HEK293 (cell line): ENCODE measurements at regions not wholly inside any gene's neighbourhood (a gene's known extent, or its start where the extent isn't known, plus 50 kb on each side); places are given as distances from the start of the nearest gene placed in this dataset.

Experiments used
- CTCF ChIA-PET: fragments of 350-600 bp; formaldehyde crosslinking; extraction: SDS; loops from one replicate; lab custom pipeline; 2021; ENCODE audit warnings: antibody characterized with exemption; lab: Yijun Ruan, JAX
- POLR2A ChIA-PET: fragments of 300-600 bp; formaldehyde crosslinking; extraction: SDS; loops from one replicate; lab custom pipeline; 2020; ENCODE audit warnings: antibody characterized with exemption, inconsistent platforms; lab: Yijun Ruan, JAX
- H3K27ac ChIP-seq: fragments of 200-500 bp; sonication (Bioruptor generic); 2 replicates; pipeline ENCODE4 v1.5.1; 2014; ENCODE audit warnings: low read depth, low read length, control low read depth, inconsistent platforms; ENCODE audit errors: extremely low read depth
- H3K36me3 ChIP-seq, 2 experiments: fragments of 200-500 bp in 1 of 2; sonication (Bioruptor generic) in 1 of 2; 1 replicate in 1 of 2; 2 replicates in 1 of 2; pipeline ENCODE4 v1.5.1; 2014 to 2017; ENCODE audit warnings: inconsistent platforms in 2 of 2, low read length in 2 of 2; ENCODE audit not compliant: control insufficient read depth in 2 of 2, insufficient read depth in 1 of 2
- H3K4me1 ChIP-seq: fragments of 200-500 bp; sonication (Bioruptor generic); 2 replicates; pipeline ENCODE4 v1.5.1; 2014; ENCODE audit warnings: mild to moderate bottlenecking, low read length, inconsistent platforms; ENCODE audit not compliant: control insufficient read depth, insufficient read depth
- H3K4me3 ChIP-seq: 2 replicates; pipeline ENCODE4 v1.5.1; 2011; ENCODE audit warnings: low read depth, mild to moderate bottlenecking, control low read depth, low read length, moderate library complexity
- H3K9me3 ChIP-seq: fragments of 200-500 bp; sonication (Bioruptor generic); 2 replicates; pipeline ENCODE4 v1.5.1; 2014; ENCODE audit warnings: low read depth, low read length, inconsistent platforms; ENCODE audit not compliant: control insufficient read depth, insufficient read depth
- BCL11B ChIP-seq: fragments of 450-650 bp; formaldehyde crosslinking; IDR thresholded peaks from 2 replicates; pipeline ENCODE4 v1.5.1; 2016; ENCODE audit warnings: low read depth, missing biosample characterization, missing genetic modification characterization
- GLI2 ChIP-seq: fragments of 450-650 bp; formaldehyde crosslinking; IDR thresholded peaks from 2 replicates; pipeline ENCODE4; 2017; ENCODE audit warnings: missing biosample characterization, missing genetic modification characterization, low read depth, borderline replicate concordance
- GLI4 ChIP-seq: fragments of 450-650 bp; formaldehyde crosslinking; IDR thresholded peaks from 2 replicates; pipeline ENCODE4 v1.5.1; 2016; ENCODE audit warnings: missing biosample characterization, missing genetic modification characterization
- GLIS2 ChIP-seq: fragments of 450-650 bp; formaldehyde crosslinking; IDR thresholded peaks from 2 replicates; pipeline ENCODE4 v1.5.1; 2016; ENCODE audit warnings: missing biosample characterization, missing genetic modification characterization
- PRDM4 ChIP-seq: fragments of 450-650 bp; formaldehyde crosslinking; IDR thresholded peaks from 2 replicates; pipeline ENCODE4 v1.5.1; 2017; ENCODE audit warnings: missing biosample characterization, missing genetic modification characterization
- SCRT2 ChIP-seq: fragments of 450-650 bp; formaldehyde crosslinking; IDR thresholded peaks from 2 replicates; pipeline ENCODE4 v1.5.1; 2016; ENCODE audit warnings: missing biosample characterization, missing genetic modification characterization
- YY2 ChIP-seq: fragments of 450-650 bp; formaldehyde crosslinking; IDR thresholded peaks from 2 replicates; pipeline ENCODE4 v1.5.1; 2016; ENCODE audit warnings: missing biosample characterization, missing genetic modification characterization
- ZNF175 ChIP-seq: fragments of 450-650 bp; formaldehyde crosslinking; IDR thresholded peaks from 2 replicates; pipeline ENCODE4 v1.5.1; 2016; ENCODE audit warnings: missing biosample characterization, missing genetic modification characterization
- ZNF19 ChIP-seq: fragments of 450-650 bp; formaldehyde crosslinking; IDR thresholded peaks from 2 replicates; pipeline ENCODE4; 2016; ENCODE audit warnings: missing biosample characterization, missing genetic modification characterization, low read depth
- ZNF202 ChIP-seq: fragments of 450-650 bp; formaldehyde crosslinking; IDR thresholded peaks from 2 replicates; pipeline ENCODE4 v1.5.1; 2016; ENCODE audit warnings: missing biosample characterization, missing genetic modification characterization, borderline replicate concordance
- ZNF521 ChIP-seq: fragments of 450-650 bp; formaldehyde crosslinking; IDR thresholded peaks from 2 replicates; pipeline ENCODE4 v1.5.1; 2017; ENCODE audit warnings: missing biosample characterization, mild to moderate bottlenecking, missing genetic modification characterization
- ZSCAN23 ChIP-seq: fragments of 450-650 bp; formaldehyde crosslinking; IDR thresholded peaks from 2 replicates; pipeline ENCODE4 v1.5.1; 2016; ENCODE audit warnings: missing biosample characterization, missing genetic modification characterization
- TF ChIP-seq, protein P1 (sequence below): fragments of 450-650 bp; formaldehyde crosslinking; IDR thresholded peaks from 2 replicates; pipeline ENCODE4 v1.5.1; 2016; ENCODE audit warnings: missing biosample characterization, missing genetic modification characterization
- TF ChIP-seq, protein P2 (sequence below): fragments of 450-650 bp; formaldehyde crosslinking; conservative IDR thresholded peaks from 2 replicates; pipeline ENCODE4 v1.5.1; 2016; ENCODE audit warnings: low read depth, missing biosample characterization, missing genetic modification characterization
- TF ChIP-seq, protein P3 (sequence below): fragments of 450-650 bp; formaldehyde crosslinking; IDR thresholded peaks from 2 replicates; pipeline ENCODE4 v1.5.1; 2017; ENCODE audit warnings: missing biosample characterization, missing genetic modification characterization

DNA sequence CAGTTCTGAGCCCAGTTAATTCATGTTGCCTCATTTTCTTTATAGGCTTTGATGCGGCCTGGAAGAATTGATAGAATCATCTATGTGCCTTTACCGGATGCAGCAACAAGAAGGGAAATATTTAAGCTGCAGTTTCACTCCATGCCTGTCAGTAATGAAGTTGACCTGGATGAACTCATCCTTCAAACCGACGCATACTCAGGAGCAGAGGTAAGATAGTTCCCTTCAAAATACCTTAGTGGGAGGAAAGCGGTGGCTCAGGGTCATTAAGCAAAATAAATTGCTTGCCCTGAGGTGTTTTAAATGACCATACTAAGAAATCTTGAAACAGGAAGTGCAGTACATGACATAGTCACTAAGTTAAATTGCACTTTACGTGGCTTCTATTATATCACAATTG, 140.6 kb upstream of the SPRY1 start:
- CTCF ChIA-PET: no interaction called here

GRCh38 chr4:123256901-123257300, 139.7 kb upstream of the SPRY1 start:
- no peak overlapping the region for H3K4me3 ChIP-seq
- H3K9me3 ChIP-seq: no peaks in the 10 kb centered on the region
- H3K4me1 ChIP-seq: no peaks in the 10 kb centered on the region
- H3K36me3 ChIP-seq: no peaks in the 10 kb centered on the region
- H3K27ac ChIP-seq: no peak overlapping the region
- TF ChIP-seq GLI4: no peak
- ChIA-PET CTCF (no interaction called here), POLR2A (no interaction called here)

More for the DNA sequence above, 140.6 kb upstream of the SPRY1 start:
- H3K4me3 ChIP-seq: no peak overlapping the region
- no peaks in the 10 kb centered on the region for H3K36me3 ChIP-seq
- H3K9me3 ChIP-seq: no peaks in the 10 kb centered on the region
- TF ChIP-seq ZNF521 (tag by site-specific recombination) (no peak), YY2 (tag by site-specific recombination) (no peak), ZNF19 (tag by site-specific recombination) (no peak), GLI2 (no peak), GLIS2 (no peak)
- TF ChIP-seq, protein P1, sequence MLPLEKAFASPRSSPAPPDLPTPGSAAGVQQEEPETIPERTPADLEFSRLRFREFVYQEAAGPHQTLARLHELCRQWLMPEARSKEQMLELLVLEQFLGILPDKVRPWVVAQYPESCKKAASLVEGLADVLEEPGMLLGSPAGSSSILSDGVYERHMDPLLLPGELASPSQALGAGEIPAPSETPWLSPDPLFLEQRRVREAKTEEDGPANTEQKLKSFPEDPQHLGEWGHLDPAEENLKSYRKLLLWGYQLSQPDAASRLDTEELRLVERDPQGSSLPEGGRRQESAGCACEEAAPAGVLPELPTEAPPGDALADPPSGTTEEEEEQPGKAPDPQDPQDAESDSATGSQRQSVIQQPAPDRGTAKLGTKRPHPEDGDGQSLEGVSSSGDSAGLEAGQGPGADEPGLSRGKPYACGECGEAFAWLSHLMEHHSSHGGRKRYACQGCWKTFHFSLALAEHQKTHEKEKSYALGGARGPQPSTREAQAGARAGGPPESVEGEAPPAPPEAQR: no peak
- no peak overlapping the region for H3K27ac ChIP-seq
- POLR2A ChIA-PET: no interaction called here
- no peaks in the 10 kb centered on the region for H3K4me1 ChIP-seq

GRCh38 chr4:123257591-123257990, 139.0 kb upstream of the SPRY1 start:
- no peaks in the 10 kb centered on the region for H3K4me1 ChIP-seq
- CTCF ChIA-PET: no interaction called here
- H3K36me3 ChIP-seq: no peaks in the 10 kb centered on the region
- TF ChIP-seq ZSCAN23 (tag by site-specific recombination) (no peak), BCL11B (tag by site-specific recombination) (no peak)
- TF ChIP-seq, protein P2, sequence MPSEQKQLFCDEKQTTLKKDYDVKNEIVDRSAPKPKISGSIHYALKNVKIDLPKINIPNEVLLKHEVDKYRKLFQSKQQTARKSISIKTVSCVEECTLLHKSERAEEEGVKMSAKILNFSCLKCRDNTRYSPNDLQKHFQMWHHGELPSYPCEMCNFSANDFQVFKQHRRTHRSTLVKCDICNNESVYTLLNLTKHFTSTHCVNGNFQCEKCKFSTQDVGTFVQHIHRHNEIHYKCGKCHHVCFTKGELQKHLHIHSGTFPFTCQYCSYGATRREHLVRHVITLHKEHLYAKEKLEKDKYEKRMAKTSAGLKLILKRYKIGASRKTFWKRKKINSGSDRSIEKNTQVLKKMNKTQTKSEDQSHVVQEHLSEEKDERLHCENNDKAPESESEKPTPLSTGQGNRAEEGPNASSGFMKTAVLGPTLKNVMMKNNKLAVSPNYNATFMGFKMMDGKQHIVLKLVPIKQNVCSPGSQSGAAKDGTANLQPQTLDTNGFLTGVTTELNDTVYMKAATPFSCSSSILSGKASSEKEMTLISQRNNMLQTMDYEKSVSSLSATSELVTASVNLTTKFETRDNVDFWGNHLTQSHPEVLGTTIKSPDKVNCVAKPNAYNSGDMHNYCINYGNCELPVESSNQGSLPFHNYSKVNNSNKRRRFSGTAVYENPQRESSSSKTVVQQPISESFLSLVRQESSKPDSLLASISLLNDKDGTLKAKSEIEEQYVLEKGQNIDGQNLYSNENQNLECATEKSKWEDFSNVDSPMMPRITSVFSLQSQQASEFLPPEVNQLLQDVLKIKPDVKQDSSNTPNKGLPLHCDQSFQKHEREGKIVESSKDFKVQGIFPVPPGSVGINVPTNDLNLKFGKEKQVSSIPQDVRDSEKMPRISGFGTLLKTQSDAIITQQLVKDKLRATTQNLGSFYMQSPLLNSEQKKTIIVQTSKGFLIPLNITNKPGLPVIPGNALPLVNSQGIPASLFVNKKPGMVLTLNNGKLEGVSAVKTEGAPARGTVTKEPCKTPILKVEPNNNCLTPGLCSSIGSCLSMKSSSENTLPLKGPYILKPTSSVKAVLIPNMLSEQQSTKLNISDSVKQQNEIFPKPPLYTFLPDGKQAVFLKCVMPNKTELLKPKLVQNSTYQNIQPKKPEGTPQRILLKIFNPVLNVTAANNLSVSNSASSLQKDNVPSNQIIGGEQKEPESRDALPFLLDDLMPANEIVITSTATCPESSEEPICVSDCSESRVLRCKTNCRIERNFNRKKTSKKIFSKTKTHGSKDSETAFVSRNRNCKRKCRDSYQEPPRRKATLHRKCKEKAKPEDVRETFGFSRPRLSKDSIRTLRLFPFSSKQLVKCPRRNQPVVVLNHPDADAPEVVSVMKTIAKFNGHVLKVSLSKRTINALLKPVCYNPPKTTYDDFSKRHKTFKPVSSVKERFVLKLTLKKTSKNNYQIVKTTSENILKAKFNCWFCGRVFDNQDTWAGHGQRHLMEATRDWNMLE (tag by site-specific recombination): no peak
- TF ChIP-seq, all 188 proteins: peak for 0
- no peak overlapping the region for H3K27ac ChIP-seq
- H3K4me3 ChIP-seq: no peak overlapping the region
- H3K9me3 ChIP-seq: no peaks in the 10 kb centered on the region
- POLR2A ChIA-PET: no interaction called here

DNA sequence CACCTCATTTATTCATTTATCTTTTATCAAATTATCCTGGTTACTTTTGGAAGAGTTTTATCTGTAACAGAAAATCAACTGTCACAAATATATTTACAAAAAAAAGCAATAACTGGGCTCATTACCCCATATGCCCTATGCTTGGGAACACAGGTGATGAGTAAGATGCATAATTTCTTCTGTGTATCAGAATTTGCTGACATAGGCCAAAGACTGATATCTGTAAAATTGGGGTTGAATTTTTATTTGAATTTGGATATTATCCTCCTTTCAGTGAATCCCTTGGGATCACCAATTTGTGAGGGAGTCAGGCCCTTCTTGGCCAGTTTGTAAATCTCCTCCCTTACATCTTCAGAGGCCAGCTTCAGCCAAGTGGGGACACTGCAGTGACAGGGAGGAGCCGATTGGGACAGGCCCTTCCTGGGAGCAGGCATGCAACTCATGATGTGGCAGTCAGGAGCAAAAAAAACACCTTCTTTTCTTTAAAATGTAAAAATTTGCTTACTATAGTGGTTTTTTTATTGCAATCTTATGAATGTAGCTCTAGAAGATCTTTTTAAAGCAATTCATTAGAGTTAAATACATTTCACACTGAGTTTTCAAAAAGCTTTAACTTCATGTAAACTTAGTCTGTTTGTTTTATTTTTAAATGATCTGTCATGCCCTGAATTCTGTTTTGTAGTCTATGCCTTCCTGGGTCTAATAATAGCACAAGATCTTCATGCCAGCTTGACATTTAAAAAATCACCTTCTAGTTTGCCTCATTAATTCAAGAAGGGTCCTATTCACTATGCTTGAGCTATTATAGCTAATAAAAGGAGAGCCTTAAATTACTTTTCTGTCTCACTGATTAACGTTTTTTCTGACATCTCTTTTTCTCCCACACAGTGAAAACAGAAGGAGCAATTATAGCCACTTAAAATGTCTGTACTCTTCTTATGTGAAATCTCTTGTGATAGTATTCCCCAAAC, 136.6 kb upstream of the SPRY1 start:
- Histone ChIP-seq H3K4me1 (no peaks in the 10 kb centered on the region), H3K27ac (no peak overlapping the region), H3K9me3 (no peaks in the 10 kb centered on the region), H3K36me3 (no peaks in the 10 kb centered on the region), H3K4me3 (no peak overlapping the region)
- ChIA-PET POLR2A (no interaction called here), CTCF (interaction anchor here (0.7 kb wide), 1 partner anchor 9 kb away, joined by 5 read pairs; no protein-coding TSS in a partner anchor)
- TF ChIP-seq SCRT2 (tag by site-specific recombination) (no peak), ZNF175 (tag by site-specific recombination) (no peak), PRDM4 (tag by site-specific recombination) (no peak), ZNF202 (tag by site-specific recombination) (no peak)
- TF ChIP-seq, protein P3, sequence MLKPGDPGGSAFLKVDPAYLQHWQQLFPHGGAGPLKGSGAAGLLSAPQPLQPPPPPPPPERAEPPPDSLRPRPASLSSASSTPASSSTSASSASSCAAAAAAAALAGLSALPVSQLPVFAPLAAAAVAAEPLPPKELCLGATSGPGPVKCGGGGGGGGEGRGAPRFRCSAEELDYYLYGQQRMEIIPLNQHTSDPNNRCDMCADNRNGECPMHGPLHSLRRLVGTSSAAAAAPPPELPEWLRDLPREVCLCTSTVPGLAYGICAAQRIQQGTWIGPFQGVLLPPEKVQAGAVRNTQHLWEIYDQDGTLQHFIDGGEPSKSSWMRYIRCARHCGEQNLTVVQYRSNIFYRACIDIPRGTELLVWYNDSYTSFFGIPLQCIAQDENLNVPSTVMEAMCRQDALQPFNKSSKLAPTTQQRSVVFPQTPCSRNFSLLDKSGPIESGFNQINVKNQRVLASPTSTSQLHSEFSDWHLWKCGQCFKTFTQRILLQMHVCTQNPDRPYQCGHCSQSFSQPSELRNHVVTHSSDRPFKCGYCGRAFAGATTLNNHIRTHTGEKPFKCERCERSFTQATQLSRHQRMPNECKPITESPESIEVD (tag by site-specific recombination): peak; percentile 33; the same call in 1 of the 2 replicates
